GM18858 (cell line): ENCODE measurements at regions not wholly inside any gene's neighbourhood (a gene's known extent, or its start where the extent isn't known, plus 50 kb on each side); places are given as distances from the start of the nearest gene placed in this dataset.

Source experiments
- ATAC-seq: cut with Tn5 transposase; IDR thresholded peaks from one replicate; pipeline ENCODE4 v1.9.1; 2021; ENCODE audit not compliant: unreplicated experiment

GRCh38 chr1:222301652-222302051, 246.3 kb downstream of the HHIPL2 start:
- no peak for ATAC-seq

- no peak for ATAC-seq
These were observed 248.4 kb downstream of the HHIPL2 start for GRCh38 chr1:222299524-222299923.

- ATAC-seq, result no peak
These were observed 257.0 kb downstream of the HHIPL2 start for GRCh38 chr1:222290866-222291265.

DNA sequence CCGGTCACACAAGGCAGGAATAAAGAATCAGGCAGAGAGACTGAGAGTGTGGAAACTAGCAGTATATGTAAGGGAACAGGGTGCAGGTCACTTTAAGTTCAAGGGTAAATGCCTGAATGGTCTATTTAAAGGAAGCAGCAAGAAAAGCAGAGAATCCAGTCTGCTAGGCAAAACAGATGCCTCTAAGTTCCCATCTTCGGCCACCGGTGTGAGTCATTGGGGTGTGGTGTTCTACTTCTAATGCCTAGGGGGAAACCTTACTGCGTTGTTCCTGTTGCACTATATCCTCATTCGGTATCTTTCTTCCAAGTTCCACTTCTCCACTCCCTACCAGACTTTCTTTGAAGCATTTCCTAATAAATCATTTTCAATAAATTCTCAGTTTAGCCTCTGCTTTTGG, 259.9 kb downstream of the HHIPL2 start:
- ATAC-seq, result no peak

DNA sequence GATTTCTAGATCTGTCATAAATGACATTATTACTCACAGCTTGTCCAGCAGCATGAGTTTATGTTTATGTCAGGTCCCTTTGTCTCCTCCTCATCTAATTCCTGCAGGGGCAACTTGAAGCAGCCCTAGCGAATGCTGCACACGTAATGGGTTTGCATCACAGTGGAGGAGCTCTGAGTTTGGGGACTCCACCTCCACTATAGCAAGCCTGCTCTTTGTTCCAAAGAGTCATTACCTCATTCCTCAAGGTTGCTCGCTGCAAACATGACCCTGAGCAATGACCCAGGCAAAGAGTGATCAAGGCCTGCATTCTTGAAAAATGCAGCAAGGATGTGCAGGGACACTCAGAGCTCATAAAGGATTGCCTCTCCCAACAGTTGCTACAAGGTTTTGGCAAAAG, 261.9 kb downstream of the HHIPL2 start:
- ATAC-seq, result no peak

GRCh38 chr1:222285526-222285925, 262.4 kb downstream of the HHIPL2 start:
- no peak for ATAC-seq

- no peak for ATAC-seq
These were observed 263.4 kb downstream of the HHIPL2 start for GRCh38 chr1:222284466-222284865.

DNA sequence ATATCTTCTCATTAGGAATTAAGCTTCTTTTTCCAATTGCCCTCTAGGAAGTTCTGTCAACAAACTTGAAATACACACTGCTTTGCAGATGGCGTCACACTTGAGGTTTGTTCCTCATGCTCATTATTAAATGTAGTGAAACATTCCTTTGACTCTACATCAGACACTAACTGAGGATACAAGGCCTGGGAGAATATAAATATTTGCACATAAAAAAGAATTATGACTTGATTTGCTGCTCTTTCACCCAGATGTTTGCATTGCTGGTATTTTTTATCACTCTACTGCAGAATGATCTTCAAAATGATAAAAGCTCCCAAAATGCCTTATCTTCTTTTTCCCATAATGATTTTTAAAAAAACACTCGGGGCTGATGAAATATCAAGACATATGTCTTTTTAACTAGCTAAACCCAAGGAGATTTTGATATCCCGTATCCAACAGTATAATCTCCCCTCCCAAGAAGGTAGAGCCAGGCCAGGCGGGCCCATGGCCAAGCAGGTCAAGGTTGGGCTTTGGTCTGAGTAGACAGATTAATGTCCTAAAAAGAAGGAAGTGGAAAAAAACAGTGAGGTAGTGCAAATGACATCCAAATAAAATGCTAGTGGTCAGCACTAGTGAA, 264.6 kb downstream of the HHIPL2 start:
- no peak for ATAC-seq

DNA sequence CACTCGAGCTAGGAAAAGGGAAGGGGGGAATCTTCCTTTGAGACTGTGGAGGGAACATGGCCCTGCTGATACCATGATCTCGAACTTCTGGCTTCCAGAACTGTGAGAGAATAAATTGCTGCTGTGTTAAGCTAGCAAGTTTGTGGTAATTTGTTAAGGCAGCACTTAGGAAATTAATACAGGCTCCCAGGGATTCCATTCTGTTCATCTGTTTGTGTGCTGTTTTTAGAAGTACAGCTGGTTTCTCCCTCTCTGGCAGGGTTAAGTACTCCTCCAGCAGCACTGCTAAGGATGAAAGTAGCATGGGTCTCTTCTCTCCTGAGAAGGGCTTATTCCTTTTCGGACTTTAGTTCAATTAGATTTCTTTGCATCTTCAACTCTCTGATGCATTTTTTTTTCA, 268.3 kb downstream of the HHIPL2 start:
- ATAC-seq, result no peak

- ATAC-seq, result no peak
These were observed 269.4 kb downstream of the HHIPL2 start for GRCh38 chr1:222278501-222278900.

DNA sequence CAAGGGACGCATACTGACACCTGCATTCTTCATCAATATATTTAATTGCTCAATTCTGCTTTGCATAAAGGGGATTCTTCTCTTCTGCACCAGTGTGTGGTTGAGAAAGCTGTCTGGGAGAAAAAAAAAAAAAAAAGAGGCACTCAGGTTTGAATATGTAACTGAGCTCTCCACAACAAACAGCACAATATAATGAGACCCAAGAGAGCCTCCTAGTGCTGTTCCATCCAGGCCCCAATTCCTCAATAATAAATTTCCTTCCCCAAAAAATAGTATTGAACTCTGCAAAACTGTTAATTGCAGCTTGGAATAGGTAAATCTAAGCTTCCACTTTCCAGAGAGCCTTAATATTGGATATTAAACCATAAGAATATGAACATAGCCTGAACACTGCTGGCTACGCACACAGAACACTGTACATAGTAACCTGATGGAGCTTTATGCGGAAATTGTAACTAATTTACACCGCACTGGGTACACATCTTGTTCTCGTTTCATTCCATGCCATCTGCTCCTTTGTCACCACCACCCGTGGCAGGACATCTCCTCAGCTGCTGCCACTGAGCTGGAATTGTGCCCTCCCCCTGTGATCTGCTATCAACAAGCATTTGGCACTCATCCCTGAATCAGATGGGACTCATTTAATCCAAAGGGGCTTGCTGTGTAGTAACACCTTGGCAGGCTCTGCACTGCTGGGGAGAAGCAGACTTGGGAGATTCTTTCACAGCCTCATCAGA, 272.0 kb downstream of the HHIPL2 start:
- no peak for ATAC-seq

DNA sequence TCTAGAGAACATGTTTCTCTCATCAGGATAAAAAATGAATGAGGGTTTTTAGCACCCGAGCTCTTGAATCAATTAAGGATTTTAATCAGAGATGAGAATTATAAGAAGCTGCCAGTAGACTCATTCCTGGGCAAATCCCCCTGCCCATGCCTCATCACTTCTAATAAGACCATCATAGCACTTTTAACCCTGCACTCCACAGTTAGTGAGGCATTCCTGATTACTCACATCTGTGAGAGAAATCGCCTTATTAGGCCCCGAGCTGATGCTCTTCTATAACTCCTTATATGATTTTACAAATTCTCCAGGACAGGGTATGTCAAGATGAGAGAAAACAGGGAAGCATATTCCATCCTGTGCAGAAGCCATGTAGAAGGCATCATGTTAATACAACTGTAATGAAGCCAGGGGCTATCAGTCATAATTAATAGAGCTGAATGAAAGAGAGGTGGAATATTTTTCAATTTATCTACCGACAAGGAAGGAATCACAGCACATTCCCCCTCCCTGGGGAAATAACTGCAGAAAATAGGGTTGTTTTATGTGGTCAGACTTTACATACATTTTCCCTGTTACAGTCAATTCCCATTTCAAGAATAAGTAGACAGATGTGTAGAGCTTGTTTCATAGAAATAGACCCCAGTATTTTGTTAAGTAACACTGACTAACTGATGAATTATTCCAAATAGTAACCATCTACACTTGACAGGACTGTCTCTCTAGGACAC, 272.7 kb downstream of the HHIPL2 start:
- no peak for ATAC-seq

- no peak for ATAC-seq
These were observed 281.4 kb downstream of the HHIPL2 start for GRCh38 chr1:222266223-222267196.

GRCh38 chr1:222263791-222264190, 284.1 kb downstream of the HHIPL2 start:
- no peak for ATAC-seq

DNA sequence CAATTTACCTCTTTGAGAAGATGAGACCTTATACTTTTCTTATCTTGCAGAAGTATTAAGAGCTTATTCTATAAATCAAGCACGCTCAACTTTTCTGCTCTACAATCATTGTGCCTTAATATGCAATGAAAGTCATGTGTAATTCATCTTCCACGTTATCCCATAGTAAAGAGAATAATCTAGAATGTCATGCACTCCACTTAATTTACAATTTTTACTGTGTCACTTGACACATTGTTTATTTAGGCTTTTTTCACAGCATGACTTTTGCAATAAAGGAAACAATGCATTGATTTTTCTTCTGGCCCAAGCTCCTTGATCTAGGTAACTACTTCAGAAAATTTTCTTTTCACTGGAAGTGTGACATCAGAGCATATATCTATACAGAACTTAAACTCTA, 290.9 kb downstream of the HHIPL2 start:
- no peak for ATAC-seq

DNA sequence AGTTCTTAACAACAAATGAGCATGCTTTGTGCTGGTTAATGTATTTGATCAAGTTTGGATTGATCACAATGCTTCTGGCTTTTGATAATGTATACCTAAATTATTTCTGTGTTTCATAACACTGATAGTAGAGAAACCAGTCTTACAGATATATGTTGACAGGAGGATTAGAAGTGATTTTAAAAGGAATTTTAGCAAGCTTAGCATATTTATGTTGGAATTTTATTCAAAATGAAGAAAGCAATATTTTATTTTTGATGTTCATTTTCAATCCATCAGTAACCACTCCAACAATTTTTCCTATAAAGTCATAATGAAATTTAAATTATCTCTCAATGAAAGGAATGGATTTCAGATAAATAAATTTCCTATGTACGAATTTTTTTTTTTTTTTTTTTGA, 291.8 kb downstream of the HHIPL2 start:
- ATAC-seq, result no peak

DNA sequence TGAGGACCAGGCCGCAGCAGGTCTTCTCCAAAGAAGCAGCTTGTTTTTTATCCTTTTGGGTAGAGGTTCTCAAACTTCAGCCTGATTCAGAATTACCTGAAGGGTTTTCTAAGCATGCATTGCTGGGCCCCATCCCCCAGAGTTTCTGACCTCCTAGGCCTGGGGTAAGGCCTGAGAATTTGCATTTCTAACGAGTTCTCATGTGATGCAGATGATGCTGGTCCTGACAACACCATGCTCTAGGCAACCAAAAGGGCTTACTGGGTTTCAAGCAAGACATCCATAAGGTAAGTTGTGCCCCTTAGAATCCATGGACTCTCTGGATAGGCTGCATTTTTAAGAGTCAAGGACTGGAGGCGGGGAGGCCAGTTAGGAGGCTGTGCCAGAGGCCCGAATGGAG, 295.1 kb downstream of the HHIPL2 start:
- no peak for ATAC-seq

- no peak for ATAC-seq
These were observed 296.1 kb downstream of the HHIPL2 start for GRCh38 chr1:222251847-222252246.

GRCh38 chr1:222250376-222250775, 297.5 kb downstream of the HHIPL2 start:
- no peak for ATAC-seq

GRCh38 chr1:222247811-222248310, 300.0 kb downstream of the HHIPL2 start:
- no peak for ATAC-seq

GRCh38 chr1:222247081-222247480, 300.8 kb downstream of the HHIPL2 start:
- no peak for ATAC-seq
